HepG2 (cell line): ENCODE measurements at regions not wholly inside any gene's neighbourhood (a gene's known extent, or its start where the extent isn't known, plus 50 kb on each side); places are given as distances from the start of the nearest gene placed in this dataset.

Experiments used
- ATAC-seq: fragments of 200-7000 bp; cut with Tn5 transposase; 3 replicates; pipeline ENCODE4 v1.9.1; 2020; ENCODE audit warnings: mild to moderate bottlenecking, moderate library complexity
- BruUV-seq: library from RNA; stranded (reverse); fragments of 400-500 nt; replicated peaks from 2 replicates; lab custom pipeline; 2021; lab: Mats Ljungman, UMichigan
- CTCF ChIA-PET: fragments of 300-600 bp; formaldehyde crosslinking; extraction: SDS; loops from one replicate; lab custom pipeline; 2021; ENCODE audit warnings: low total read pairs, inconsistent platforms, low intra/inter-chr PET ratio; lab: Yijun Ruan, JAX
- POLR2A ChIA-PET: fragments of 350-600 bp; sonication (Branson Sonifier 250); formaldehyde crosslinking; loops from one replicate; lab custom pipeline; 2020; ENCODE audit warnings: antibody characterized with exemption, inconsistent platforms; lab: Yijun Ruan, JAX
- DNase-seq: peaks from one replicate; pipeline ENCODE4 v3.0.0-alpha.2; 2015; ENCODE audit warnings: low spot score
- FAIRE-seq: peaks from 3 replicates; lab custom pipeline; 2011; peaks lifted over from hg19 to GRCh38; lab: Jason Lieb, UNC
- H2AFZ ChIP-seq: one replicate; pipeline ENCODE4 v1.6.1; 2011; ENCODE audit warnings: low read length, inconsistent platforms
- H3K27ac ChIP-seq: fragments of 300-600 bp; 3 replicates; pipeline ENCODE4 v1.8.0; 2011; ENCODE audit warnings: mixed run types, mild to moderate bottlenecking, mixed read lengths, low read length, inconsistent platforms; ENCODE audit not compliant: insufficient read depth; ENCODE audit errors: extremely low read length
- H3K27me3 ChIP-seq, 2 experiments: fragments of 200-600 bp in 1 of 2; 2 replicates in 1 of 2; 3 replicates in 1 of 2; pipeline versions ENCODE4 v1.6.0 to v1.8.0; 2011; ENCODE audit warnings: low read length in 2 of 2, mild to moderate bottlenecking in 2 of 2, moderate library complexity in 2 of 2, inconsistent platforms in 1 of 2; ENCODE audit not compliant: insufficient read depth in 2 of 2, control insufficient read depth in 1 of 2
- H3K36me3 ChIP-seq, 2 experiments: fragments of 200-600 bp in 1 of 2; replicated peaks in 1 of 2; 2 replicates in 1 of 2; 3 replicates in 1 of 2; pipeline versions ENCODE4 v1.5.1 to v1.8.0; 2011; ENCODE audit warnings: low read length in 2 of 2, inconsistent platforms in 1 of 2; ENCODE audit not compliant: insufficient read depth in 2 of 2, control insufficient read depth in 1 of 2
- H3K4me1 ChIP-seq: 2 replicates; pipeline ENCODE4 v1.5.1; 2012; ENCODE audit warnings: low read length, inconsistent platforms; ENCODE audit not compliant: insufficient read depth
- H3K4me2 ChIP-seq: 2 replicates; pipeline ENCODE4 v1.6.0; 2011; ENCODE audit warnings: low read depth, low read length, inconsistent platforms
- H3K4me3 ChIP-seq, 3 experiments: fragments of 200-600 bp in 1 of 3; sonication (generic), shearing (Covaris generic) in 1 of 3; replicated peaks in 1 of 3; 2 replicates each; pipeline ENCODE4 v1.5.1; 2011 to 2016; ENCODE audit warnings: low read length in 3 of 3, inconsistent platforms in 2 of 3, low read depth in 2 of 3, mild to moderate bottlenecking in 2 of 3, control low read depth in 1 of 3, mixed read lengths in 1 of 3; ENCODE audit not compliant: insufficient read depth in 1 of 3
- H3K79me2 ChIP-seq: one replicate; pipeline ENCODE4 v1.6.1; 2011; ENCODE audit warnings: low read length, inconsistent platforms; ENCODE audit not compliant: insufficient read depth
- H3K9ac ChIP-seq: 2 replicates; pipeline ENCODE4 v1.6.0; 2011; ENCODE audit warnings: mild to moderate bottlenecking, low read depth, low read length, inconsistent platforms; ENCODE audit not compliant: insufficient read depth
- H3K9me3 ChIP-seq: 2 replicates; pipeline ENCODE4 v1.5.1; 2012; ENCODE audit warnings: mild to moderate bottlenecking, low read length
- H4K20me1 ChIP-seq: 2 replicates; pipeline ENCODE4 v1.6.0; 2011; ENCODE audit warnings: inconsistent platforms, mild to moderate bottlenecking, low read length, moderate library complexity; ENCODE audit not compliant: insufficient read depth
- KAT8 ChIP-seq: IDR thresholded peaks from 2 replicates; pipeline ENCODE4 v1.6.1; 2016; ENCODE audit warnings: missing genetic modification reagents, missing compliant biosample characterization
- REPIN1 ChIP-seq: sonication (generic); formaldehyde crosslinking; IDR thresholded peaks from 2 replicates; pipeline ENCODE4 v1.8.0; 2022; ENCODE audit warnings: missing genetic modification reagents, low read depth, mild to moderate bottlenecking, borderline replicate concordance
- SIX1 ChIP-seq: sonication (generic); formaldehyde crosslinking; IDR thresholded peaks from 2 replicates; pipeline ENCODE4 v1.4.0; 2020; ENCODE audit warnings: missing genetic modification reagents, borderline replicate concordance
- STAT5B ChIP-seq: sonication (generic); formaldehyde crosslinking; IDR thresholded peaks from 2 replicates; pipeline ENCODE4 v1.4.0; 2020; ENCODE audit warnings: missing genetic modification reagents
- TOE1 ChIP-seq: sonication (generic); formaldehyde crosslinking; IDR thresholded peaks from 2 replicates; pipeline ENCODE4 v1.4.0; 2020; ENCODE audit warnings: mild to moderate bottlenecking, missing genetic modification reagents
- YY1 ChIP-seq: IDR thresholded peaks from 2 replicates; pipeline ENCODE4 v1.6.1; 2011; ENCODE audit warnings: low read length, low read depth, moderate library complexity, mild to moderate bottlenecking; ENCODE audit not compliant: insufficient read depth, insufficient replicate concordance
- ZNF317 ChIP-seq: sonication (generic); formaldehyde crosslinking; IDR thresholded peaks from 2 replicates; pipeline ENCODE4 v1.5.0; 2020; ENCODE audit warnings: mild to moderate bottlenecking, missing genetic modification reagents
- ZNF598 ChIP-seq: sonication (generic); formaldehyde crosslinking; IDR thresholded peaks from 2 replicates; pipeline ENCODE4 v1.5.1; 2020; ENCODE audit warnings: mild to moderate bottlenecking, missing genetic modification reagents, borderline replicate concordance
- WGBS: methylation state at CpG from one replicate; pipeline ENCODE4 v1.1.6; 2017; ENCODE audit warnings: low lambda C conversion rate; 5-methylcytosine and 5-hydroxymethylcytosine counted together
- in situ Hi-C: cut with HindIII; loops from 2 replicates; pipeline ENCODE4 v1.10.0; 2017; ENCODE audit warnings: low pct_unique_long_range_greater_than_20kb; ENCODE audit not compliant: extremely low pct_ligation_motif_present
- intact Hi-C: fragments of 100-400 bp; cut with micrococcal nuclease; formaldehyde crosslinking; loops from one replicate; pipeline ENCODE4 v1.10.0; 2022; ENCODE audit not compliant: unreplicated experiment
- TF ChIP-seq, protein P1 (sequence below): sonication (generic); formaldehyde crosslinking; IDR thresholded peaks from 2 replicates; pipeline ENCODE4 v1.5.0; 2020; ENCODE audit warnings: missing genetic modification reagents, mild to moderate bottlenecking, borderline replicate concordance

GRCh38 chr11:22433094-22433455 lies 94.9 kb downstream of the SLC17A6 start:
- DNase-seq (no peak), FAIRE-seq (no peak)
- H3K4me3 ChIP-seq: no peak overlapping the region
- in situ Hi-C loops: no loop called here
- no peak overlapping the region for H3K9ac ChIP-seq
- H3K27ac ChIP-seq: no peak overlapping the region
- BruUV-seq: no TSS peak
- intact Hi-C loops: no loop called here
- H3K4me2 ChIP-seq: no peak overlapping the region
- CTCF ChIA-PET: no interaction called here
- H3K79me2 ChIP-seq: no peaks in the 10 kb centered on the region
- H3K4me1 ChIP-seq: no peaks in the 10 kb centered on the region
- no peaks in the 10 kb centered on the region for H3K9me3 ChIP-seq
- H4K20me1 ChIP-seq: no peaks in the 10 kb centered on the region
- H3K27me3 ChIP-seq: no peaks in the 10 kb centered on the region; a peak in 1 of 5 replicates
- POLR2A ChIA-PET: no interaction called here
- no peak overlapping the region for H2AFZ ChIP-seq
- 46% methylated on average over 5 of the region's 5 CpGs for WGBS
- TF ChIP-seq SIX1 (no peak), TOE1 (CRISPR knock-in tag) (no peak), KAT8 (CRISPR knock-in tag) (no peak), ZNF598 (CRISPR knock-in tag) (no peak), YY1 (no peak), ZNF317 (CRISPR knock-in tag) (no peak), REPIN1 (no peak), STAT5B (CRISPR knock-in tag) (no peak)
- TF ChIP-seq, protein P1, sequence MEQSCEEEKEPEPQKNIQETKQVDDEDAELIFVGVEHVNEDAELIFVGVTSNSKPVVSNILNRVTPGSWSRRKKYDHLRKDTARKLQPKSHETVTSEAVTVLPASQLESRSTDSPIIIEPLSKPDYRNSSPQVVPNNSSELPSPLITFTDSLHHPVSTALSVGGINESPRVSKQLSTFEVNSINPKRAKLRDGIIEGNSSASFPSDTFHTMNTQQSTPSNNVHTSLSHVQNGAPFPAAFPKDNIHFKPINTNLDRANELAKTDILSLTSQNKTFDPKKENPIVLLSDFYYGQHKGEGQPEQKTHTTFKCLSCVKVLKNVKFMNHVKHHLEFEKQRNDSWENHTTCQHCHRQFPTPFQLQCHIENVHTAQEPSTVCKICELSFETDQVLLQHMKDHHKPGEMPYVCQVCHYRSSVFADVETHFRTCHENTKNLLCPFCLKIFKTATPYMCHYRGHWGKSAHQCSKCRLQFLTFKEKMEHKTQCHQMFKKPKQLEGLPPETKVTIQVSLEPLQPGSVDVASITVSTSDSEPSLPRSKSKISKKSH: no peak
- TF ChIP-seq, all 625 proteins: peak for 0
- no peak for ATAC-seq
- H3K36me3 ChIP-seq: no peaks in the 10 kb centered on the region
